ENCODE measurements at regions not wholly inside any gene's neighbourhood (a gene's known extent, or its start where the extent isn't known, plus 50 kb on each side); places are given as distances from the start of the nearest gene placed in this dataset.

DNA sequence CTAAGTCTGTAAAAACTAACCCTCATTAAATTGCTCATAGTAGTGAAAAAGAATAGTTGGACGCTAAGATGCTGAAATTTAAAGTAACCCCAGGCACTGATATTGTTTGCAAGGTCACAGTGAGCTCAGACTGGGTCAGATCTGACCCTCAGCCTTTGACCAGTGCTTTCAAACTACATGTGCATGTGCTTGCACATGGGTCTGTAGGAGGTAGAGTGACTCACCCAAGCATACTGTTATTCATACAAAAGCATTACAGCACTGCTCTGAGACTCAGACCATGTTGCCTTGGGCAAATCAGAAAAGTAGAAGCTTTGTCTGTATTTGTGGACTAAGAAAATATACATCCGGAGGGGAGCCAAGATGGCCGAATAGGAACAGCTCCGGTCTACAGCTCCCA is 326.4 kb upstream of the MARCKS start:
- no peaks in the 10 kb centered on the region for H3K36me3 ChIP-seq
- H3K27ac ChIP-seq, result no peak overlapping the region
- TF ChIP-seq, protein P1, sequence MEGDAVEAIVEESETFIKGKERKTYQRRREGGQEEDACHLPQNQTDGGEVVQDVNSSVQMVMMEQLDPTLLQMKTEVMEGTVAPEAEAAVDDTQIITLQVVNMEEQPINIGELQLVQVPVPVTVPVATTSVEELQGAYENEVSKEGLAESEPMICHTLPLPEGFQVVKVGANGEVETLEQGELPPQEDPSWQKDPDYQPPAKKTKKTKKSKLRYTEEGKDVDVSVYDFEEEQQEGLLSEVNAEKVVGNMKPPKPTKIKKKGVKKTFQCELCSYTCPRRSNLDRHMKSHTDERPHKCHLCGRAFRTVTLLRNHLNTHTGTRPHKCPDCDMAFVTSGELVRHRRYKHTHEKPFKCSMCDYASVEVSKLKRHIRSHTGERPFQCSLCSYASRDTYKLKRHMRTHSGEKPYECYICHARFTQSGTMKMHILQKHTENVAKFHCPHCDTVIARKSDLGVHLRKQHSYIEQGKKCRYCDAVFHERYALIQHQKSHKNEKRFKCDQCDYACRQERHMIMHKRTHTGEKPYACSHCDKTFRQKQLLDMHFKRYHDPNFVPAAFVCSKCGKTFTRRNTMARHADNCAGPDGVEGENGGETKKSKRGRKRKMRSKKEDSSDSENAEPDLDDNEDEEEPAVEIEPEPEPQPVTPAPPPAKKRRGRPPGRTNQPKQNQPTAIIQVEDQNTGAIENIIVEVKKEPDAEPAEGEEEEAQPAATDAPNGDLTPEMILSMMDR (IDR thresholded peaks at IDR 0.05; ENCODE audit: low read depth, low read length), result no peak
- DNase-seq, result no peak
- H3K4me3 ChIP-seq (ENCODE audit: low read depth, low read length), result no peak overlapping the region
- no peaks in the 10 kb centered on the region for H3K27me3 ChIP-seq (ENCODE audit: insufficient read depth, low read depth, severe bottlenecking)
- no peaks in the 10 kb centered on the region for H3K9me3 ChIP-seq (ENCODE audit: severe bottlenecking)

DNA sequence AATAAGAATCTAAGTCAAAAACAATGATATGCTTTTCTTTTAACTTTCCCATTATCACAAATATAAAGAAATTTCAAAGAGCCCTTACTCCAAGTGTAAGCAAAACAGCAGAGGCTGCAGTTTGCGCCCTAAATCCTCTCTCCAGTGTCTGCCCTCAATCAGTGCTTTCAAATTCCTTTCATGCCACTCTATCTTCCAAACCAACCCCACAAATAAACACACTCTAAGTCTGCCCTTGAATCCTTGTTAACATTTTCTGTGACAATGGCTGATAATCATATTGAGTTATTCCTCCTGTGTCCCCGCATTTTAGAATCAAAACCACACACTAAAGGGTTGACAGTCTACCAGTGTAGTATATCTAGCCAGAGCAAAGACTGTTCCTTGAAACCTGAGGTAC is 317.9 kb upstream of the MARCKS start:
- H3K4me3 ChIP-seq (ENCODE audit: low read depth, low read length), result no peak overlapping the region
- H3K9me3 ChIP-seq (ENCODE audit: severe bottlenecking), result no peaks in the 10 kb centered on the region
- DNase-seq, result no peak
- no peaks in the 10 kb centered on the region for H3K36me3 ChIP-seq
- TF ChIP-seq, protein P1 (IDR thresholded peaks at IDR 0.05; ENCODE audit: low read depth, low read length), result no peak
- H3K27ac ChIP-seq, result no peak overlapping the region
- no peaks in the 10 kb centered on the region for H3K27me3 ChIP-seq (ENCODE audit: insufficient read depth, low read depth, severe bottlenecking)

DNA sequence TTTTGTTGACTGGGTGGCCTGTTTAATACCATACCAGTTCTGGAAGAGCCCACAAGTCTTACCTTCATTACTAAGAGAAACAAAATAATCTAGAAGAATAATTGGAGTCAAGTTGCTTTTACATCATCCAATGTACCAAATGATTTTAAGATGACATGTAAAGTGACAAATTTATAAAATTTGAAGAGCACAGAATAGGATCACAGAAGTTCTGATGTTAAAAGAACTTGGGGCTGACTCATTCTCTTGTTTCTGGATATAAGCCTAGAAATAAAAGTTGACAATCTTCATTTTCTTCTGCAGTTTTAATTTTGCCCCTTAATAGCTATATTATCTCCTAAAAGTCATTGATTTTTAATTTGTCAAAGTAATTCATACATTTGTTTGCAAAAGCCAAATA is 317.5 kb upstream of the MARCKS start:
- TF ChIP-seq, protein P1 (IDR thresholded peaks at IDR 0.05; ENCODE audit: low read depth, low read length), result no peak
- no peaks in the 10 kb centered on the region for H3K27me3 ChIP-seq (ENCODE audit: insufficient read depth, low read depth, severe bottlenecking)
- H3K36me3 ChIP-seq, result no peaks in the 10 kb centered on the region
- H3K4me3 ChIP-seq (ENCODE audit: low read depth, low read length), result no peak overlapping the region
- H3K27ac ChIP-seq, result no peak overlapping the region
- no peak for DNase-seq
- H3K9me3 ChIP-seq (ENCODE audit: severe bottlenecking), result no peaks in the 10 kb centered on the region

DNA sequence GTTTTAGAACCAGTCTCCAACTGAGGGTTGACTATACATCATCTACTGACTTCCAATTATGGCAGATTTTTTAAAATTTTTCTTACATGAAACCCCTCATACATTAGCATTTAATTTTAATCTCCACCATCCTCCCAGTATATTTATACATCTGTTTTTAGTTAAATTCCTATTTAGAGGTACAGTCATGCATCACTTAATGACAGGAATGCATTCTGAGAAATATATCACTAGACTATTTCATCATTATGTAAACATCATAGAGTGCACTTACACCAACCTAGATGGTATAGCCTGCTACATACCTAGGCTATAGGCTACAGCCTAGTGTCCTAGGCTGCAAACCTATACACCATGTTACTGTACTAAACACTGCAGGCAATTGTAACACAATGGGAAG is 316.7 kb upstream of the MARCKS start:
- Histone ChIP-seq H3K27ac (no peak overlapping the region), H3K27me3 (ENCODE audit: insufficient read depth, low read depth, severe bottlenecking) (no peaks in the 10 kb centered on the region), H3K36me3 (no peaks in the 10 kb centered on the region), H3K4me3 (ENCODE audit: low read depth, low read length) (no peak overlapping the region), H3K9me3 (ENCODE audit: severe bottlenecking) (no peaks in the 10 kb centered on the region)
- TF ChIP-seq, protein P1 (IDR thresholded peaks at IDR 0.05; ENCODE audit: low read depth, low read length), result no peak
- no peak for DNase-seq

DNA sequence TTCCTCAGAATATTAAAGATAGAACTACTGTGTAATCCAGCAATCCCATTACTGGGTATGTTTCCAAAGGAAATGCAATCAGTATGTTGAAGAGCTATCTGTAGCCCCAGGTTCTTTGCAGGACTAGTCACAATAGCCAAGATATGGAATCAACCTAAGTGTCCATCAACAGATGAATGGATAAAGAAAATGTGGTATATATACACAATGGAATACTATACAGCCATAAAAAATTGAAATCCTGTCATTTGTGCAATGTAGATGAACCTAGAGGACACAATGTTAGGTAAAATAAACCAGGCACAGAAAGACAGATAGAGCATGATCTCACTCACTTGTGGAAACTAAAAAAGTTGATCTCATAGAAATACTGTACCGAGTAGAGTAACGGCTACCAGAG is 306.0 kb upstream of the MARCKS start:
- Histone ChIP-seq H3K9me3 (ENCODE audit: severe bottlenecking) (peaks cover 4% of the 10 kb centered on the region), H3K36me3 (no peaks in the 10 kb centered on the region), H3K27ac (no peak overlapping the region), H3K4me3 (ENCODE audit: low read depth, low read length) (no peak overlapping the region), H3K27me3 (ENCODE audit: insufficient read depth, low read depth, severe bottlenecking) (no peaks in the 10 kb centered on the region)
- TF ChIP-seq, protein P1 (IDR thresholded peaks at IDR 0.05; ENCODE audit: low read depth, low read length), result no peak
- DNase-seq, result no peak

DNA sequence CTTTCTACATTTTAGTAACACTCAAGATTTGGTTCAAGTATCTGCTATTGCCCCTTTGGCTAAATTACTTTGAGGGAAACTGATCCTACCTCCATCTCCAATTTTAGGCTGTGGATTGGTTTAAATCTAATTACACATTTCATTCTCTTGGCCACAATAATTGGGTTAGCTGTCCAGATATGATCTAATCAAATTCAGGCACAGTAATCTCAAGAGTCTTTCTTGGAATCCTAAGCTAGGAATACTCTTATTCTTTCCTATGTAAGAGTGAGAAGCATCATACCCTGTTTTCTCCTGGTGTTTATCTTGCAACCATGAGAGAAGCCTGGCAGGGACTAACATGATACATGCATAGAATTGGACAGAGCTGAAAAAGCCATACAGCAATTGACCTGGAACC is 300.4 kb upstream of the MARCKS start:
- DNase-seq, result no peak
- Histone ChIP-seq H3K36me3 (no peaks in the 10 kb centered on the region), H3K27me3 (ENCODE audit: insufficient read depth, low read depth, severe bottlenecking) (no peaks in the 10 kb centered on the region), H3K4me3 (ENCODE audit: low read depth, low read length) (no peak overlapping the region), H3K27ac (no peak overlapping the region), H3K9me3 (ENCODE audit: severe bottlenecking) (no peaks in the 10 kb centered on the region)
- TF ChIP-seq, protein P1 (IDR thresholded peaks at IDR 0.05; ENCODE audit: low read depth, low read length), result no peak

All from WERI-Rb-1 (cell line).